Fibroblast of the aortic adventitia (primary cell): ENCODE measurements at regions not wholly inside any gene's neighbourhood (a gene's known extent, or its start where the extent isn't known, plus 50 kb on each side); places are given as distances from the start of the nearest gene placed in this dataset.

Source experiments
- DNase-seq: peaks from one replicate; pipeline ENCODE4 v3.0.0-alpha.2; 2010; ENCODE audit warnings: low read depth
- H3K4me3 ChIP-seq: 2 replicates; pipeline ENCODE4 v1.5.1; 2011; ENCODE audit warnings: low read depth, mild to moderate bottlenecking, control low read depth, low read length, moderate library complexity
- TF ChIP-seq, protein P1 (sequence below): IDR thresholded peaks from 2 replicates; pipeline ENCODE4 v1.5.1; 2011; ENCODE audit warnings: mild to moderate bottlenecking, low read length, control low read depth, inconsistent platforms; ENCODE audit not compliant: insufficient read depth

- DNase-seq = no peak
- H3K4me3 ChIP-seq = no peak overlapping the region
- TF ChIP-seq, protein P1, sequence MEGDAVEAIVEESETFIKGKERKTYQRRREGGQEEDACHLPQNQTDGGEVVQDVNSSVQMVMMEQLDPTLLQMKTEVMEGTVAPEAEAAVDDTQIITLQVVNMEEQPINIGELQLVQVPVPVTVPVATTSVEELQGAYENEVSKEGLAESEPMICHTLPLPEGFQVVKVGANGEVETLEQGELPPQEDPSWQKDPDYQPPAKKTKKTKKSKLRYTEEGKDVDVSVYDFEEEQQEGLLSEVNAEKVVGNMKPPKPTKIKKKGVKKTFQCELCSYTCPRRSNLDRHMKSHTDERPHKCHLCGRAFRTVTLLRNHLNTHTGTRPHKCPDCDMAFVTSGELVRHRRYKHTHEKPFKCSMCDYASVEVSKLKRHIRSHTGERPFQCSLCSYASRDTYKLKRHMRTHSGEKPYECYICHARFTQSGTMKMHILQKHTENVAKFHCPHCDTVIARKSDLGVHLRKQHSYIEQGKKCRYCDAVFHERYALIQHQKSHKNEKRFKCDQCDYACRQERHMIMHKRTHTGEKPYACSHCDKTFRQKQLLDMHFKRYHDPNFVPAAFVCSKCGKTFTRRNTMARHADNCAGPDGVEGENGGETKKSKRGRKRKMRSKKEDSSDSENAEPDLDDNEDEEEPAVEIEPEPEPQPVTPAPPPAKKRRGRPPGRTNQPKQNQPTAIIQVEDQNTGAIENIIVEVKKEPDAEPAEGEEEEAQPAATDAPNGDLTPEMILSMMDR = no peak
Measured at GRCh38 chr6:47160702-47161101, 118.6 kb upstream of the ADGRF1 start.

- TF ChIP-seq, protein P1 = no peak
- H3K4me3 ChIP-seq = no peak overlapping the region
- DNase-seq = no peak
Measured at GRCh38 chr6:47159763-47160162, 117.6 kb upstream of the ADGRF1 start.

- no peak overlapping the region for H3K4me3 ChIP-seq
- no peak for DNase-seq
- TF ChIP-seq, protein P1 = no peak
Measured at GRCh38 chr6:47157653-47158219, 115.6 kb upstream of the ADGRF1 start.

DNA sequence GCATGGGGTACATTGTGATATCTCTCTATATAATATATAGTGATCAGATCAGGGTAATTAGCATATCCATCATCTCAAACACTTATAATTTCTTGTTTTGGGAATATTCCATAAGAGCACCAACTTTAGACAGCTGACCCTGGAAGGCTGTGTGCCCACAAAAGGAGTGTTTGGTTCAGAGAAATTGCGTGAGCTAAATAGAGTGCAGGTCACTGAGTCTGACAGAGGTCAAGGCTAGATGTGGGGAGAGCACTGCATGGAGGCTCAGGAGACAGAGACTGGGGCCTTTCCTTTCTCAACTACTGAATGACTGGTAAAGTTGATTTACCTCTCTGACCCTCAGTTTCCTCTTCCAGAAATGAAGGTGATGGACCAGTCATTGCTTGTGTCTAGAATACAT lies 114.9 kb upstream of the ADGRF1 start:
- H3K4me3 ChIP-seq = no peak overlapping the region
- DNase-seq = no peak
- TF ChIP-seq, protein P1 = no peak

GRCh38 chr6:47156196-47156595 lies 114.1 kb upstream of the ADGRF1 start:
- no peak for DNase-seq
- TF ChIP-seq, protein P1 = no peak
- no peak overlapping the region for H3K4me3 ChIP-seq

- TF ChIP-seq, protein P1 = no peak
- DNase-seq = no peak
- H3K4me3 ChIP-seq = no peak overlapping the region
Measured at GRCh38 chr6:47153404-47153755, 111.2 kb upstream of the ADGRF1 start.
